ENCODE measurements at regions not wholly inside any gene's neighbourhood (a gene's known extent, or its start where the extent isn't known, plus 50 kb on each side); places are given as distances from the start of the nearest gene placed in this dataset.

GRCh38 chr6:21451546-21452013, 142.0 kb upstream of the SOX4 start:
- Histone ChIP-seq H3K4me2 (ENCODE audit: low read length) (no peak overlapping the region), H3K27me3 (ENCODE audit: insufficient read depth, low read depth, low read length) (no peaks in the 10 kb centered on the region), H3K9ac (ENCODE audit: low read length) (no peak overlapping the region), H3K36me3 (ENCODE audit: insufficient read depth, low read length) (no peaks in the 10 kb centered on the region), H2AFZ (ENCODE audit: low read depth, low read length) (no peak overlapping the region), H3K9me2 (ENCODE audit: insufficient read depth, low read length) (no peaks in the 10 kb centered on the region), H3F3A (ENCODE audit: insufficient read depth, low read length, poor library complexity, severe bottlenecking) (no peaks in the 10 kb centered on the region), H3K9me3 (ENCODE audit: low read length) (no peaks in the 10 kb centered on the region), H3K27ac (ENCODE audit: low read length) (no peak overlapping the region), H4K20me1 (ENCODE audit: insufficient read depth) (no peaks in the 10 kb centered on the region), H3K79me2 (replicated peaks; ENCODE audit: insufficient read depth, low read length) (no peaks in the 10 kb centered on the region), H3K4me3 (ENCODE audit: low read length) (no peak overlapping the region)
- TF ChIP-seq EP300 (conservative IDR thresholded peaks at IDR 0.05; ENCODE audit: poor library complexity, severe bottlenecking) (no peak), POLR2AphosphoS5 (IDR thresholded peaks at IDR 0.05) (no peak), RAD21 (conservative IDR thresholded peaks at IDR 0.05) (no peak), EZH2 (IDR thresholded peaks at IDR 0.05; ENCODE audit: borderline replicate concordance, insufficient read depth, low read length, poor library complexity, severe bottlenecking) (no peak), TAF1 (IDR thresholded peaks at IDR 0.05; ENCODE audit: low read depth) (no peak), MXI1 (conservative IDR thresholded peaks at IDR 0.05; ENCODE audit: poor library complexity, severe bottlenecking) (no peak), SMC3 (conservative IDR thresholded peaks at IDR 0.05; ENCODE audit: poor library complexity) (no peak)
- TF ChIP-seq, protein P1, sequence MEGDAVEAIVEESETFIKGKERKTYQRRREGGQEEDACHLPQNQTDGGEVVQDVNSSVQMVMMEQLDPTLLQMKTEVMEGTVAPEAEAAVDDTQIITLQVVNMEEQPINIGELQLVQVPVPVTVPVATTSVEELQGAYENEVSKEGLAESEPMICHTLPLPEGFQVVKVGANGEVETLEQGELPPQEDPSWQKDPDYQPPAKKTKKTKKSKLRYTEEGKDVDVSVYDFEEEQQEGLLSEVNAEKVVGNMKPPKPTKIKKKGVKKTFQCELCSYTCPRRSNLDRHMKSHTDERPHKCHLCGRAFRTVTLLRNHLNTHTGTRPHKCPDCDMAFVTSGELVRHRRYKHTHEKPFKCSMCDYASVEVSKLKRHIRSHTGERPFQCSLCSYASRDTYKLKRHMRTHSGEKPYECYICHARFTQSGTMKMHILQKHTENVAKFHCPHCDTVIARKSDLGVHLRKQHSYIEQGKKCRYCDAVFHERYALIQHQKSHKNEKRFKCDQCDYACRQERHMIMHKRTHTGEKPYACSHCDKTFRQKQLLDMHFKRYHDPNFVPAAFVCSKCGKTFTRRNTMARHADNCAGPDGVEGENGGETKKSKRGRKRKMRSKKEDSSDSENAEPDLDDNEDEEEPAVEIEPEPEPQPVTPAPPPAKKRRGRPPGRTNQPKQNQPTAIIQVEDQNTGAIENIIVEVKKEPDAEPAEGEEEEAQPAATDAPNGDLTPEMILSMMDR (IDR thresholded peaks at IDR 0.05; ENCODE audit: poor library complexity, severe bottlenecking): no peak
- TF ChIP-seq, protein P2, sequence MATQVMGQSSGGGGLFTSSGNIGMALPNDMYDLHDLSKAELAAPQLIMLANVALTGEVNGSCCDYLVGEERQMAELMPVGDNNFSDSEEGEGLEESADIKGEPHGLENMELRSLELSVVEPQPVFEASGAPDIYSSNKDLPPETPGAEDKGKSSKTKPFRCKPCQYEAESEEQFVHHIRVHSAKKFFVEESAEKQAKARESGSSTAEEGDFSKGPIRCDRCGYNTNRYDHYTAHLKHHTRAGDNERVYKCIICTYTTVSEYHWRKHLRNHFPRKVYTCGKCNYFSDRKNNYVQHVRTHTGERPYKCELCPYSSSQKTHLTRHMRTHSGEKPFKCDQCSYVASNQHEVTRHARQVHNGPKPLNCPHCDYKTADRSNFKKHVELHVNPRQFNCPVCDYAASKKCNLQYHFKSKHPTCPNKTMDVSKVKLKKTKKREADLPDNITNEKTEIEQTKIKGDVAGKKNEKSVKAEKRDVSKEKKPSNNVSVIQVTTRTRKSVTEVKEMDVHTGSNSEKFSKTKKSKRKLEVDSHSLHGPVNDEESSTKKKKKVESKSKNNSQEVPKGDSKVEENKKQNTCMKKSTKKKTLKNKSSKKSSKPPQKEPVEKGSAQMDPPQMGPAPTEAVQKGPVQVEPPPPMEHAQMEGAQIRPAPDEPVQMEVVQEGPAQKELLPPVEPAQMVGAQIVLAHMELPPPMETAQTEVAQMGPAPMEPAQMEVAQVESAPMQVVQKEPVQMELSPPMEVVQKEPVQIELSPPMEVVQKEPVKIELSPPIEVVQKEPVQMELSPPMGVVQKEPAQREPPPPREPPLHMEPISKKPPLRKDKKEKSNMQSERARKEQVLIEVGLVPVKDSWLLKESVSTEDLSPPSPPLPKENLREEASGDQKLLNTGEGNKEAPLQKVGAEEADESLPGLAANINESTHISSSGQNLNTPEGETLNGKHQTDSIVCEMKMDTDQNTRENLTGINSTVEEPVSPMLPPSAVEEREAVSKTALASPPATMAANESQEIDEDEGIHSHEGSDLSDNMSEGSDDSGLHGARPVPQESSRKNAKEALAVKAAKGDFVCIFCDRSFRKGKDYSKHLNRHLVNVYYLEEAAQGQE (IDR thresholded peaks at IDR 0.05; ENCODE audit: borderline replicate concordance): no peak

GRCh38 chr6:21454262-21454661, 139.3 kb upstream of the SOX4 start:
- Histone ChIP-seq H3F3A (ENCODE audit: insufficient read depth, low read length, poor library complexity, severe bottlenecking) (no peaks in the 10 kb centered on the region), H3K79me2 (replicated peaks; ENCODE audit: insufficient read depth, low read length) (no peaks in the 10 kb centered on the region), H3K27me3 (ENCODE audit: insufficient read depth, low read depth, low read length) (no peaks in the 10 kb centered on the region), H2AFZ (ENCODE audit: low read depth, low read length) (no peak overlapping the region), H3K27ac (ENCODE audit: low read length) (no peak overlapping the region), H3K4me3 (ENCODE audit: low read length) (no peak overlapping the region), H3K36me3 (ENCODE audit: insufficient read depth, low read length) (no peaks in the 10 kb centered on the region), H3K9ac (ENCODE audit: low read length) (no peak overlapping the region), H3K4me2 (ENCODE audit: low read length) (no peak overlapping the region), H3K9me2 (ENCODE audit: insufficient read depth, low read length) (no peaks in the 10 kb centered on the region), H4K20me1 (ENCODE audit: insufficient read depth) (no peaks in the 10 kb centered on the region), H3K9me3 (ENCODE audit: low read length) (peaks cover 3% of the 10 kb centered on the region)
- TF ChIP-seq SMC3 (conservative IDR thresholded peaks at IDR 0.05; ENCODE audit: poor library complexity): no peak
- no peak for TF ChIP-seq POLR2AphosphoS5 (IDR thresholded peaks at IDR 0.05)
- TF ChIP-seq MXI1 (conservative IDR thresholded peaks at IDR 0.05; ENCODE audit: poor library complexity, severe bottlenecking): no peak
- no peak for TF ChIP-seq EZH2 (IDR thresholded peaks at IDR 0.05; ENCODE audit: borderline replicate concordance, insufficient read depth, low read length, poor library complexity, severe bottlenecking)
- TF ChIP-seq, protein P1 (IDR thresholded peaks at IDR 0.05; ENCODE audit: poor library complexity, severe bottlenecking): no peak
- no peak for TF ChIP-seq EP300 (conservative IDR thresholded peaks at IDR 0.05; ENCODE audit: poor library complexity, severe bottlenecking)
